ENCODE measurements at regions not wholly inside any gene's neighbourhood (a gene's known extent, or its start where the extent isn't known, plus 50 kb on each side); places are given as distances from the start of the nearest gene placed in this dataset.

- H3K36me3 ChIP-seq (ENCODE audit: low read depth, low read length): no peaks in the 10 kb centered on the region
- DNase-seq (peak; percentile 35), ATAC-seq (peak; percentile 45; the same call in 1 of the 2 replicates)
- H3K4me2 ChIP-seq (ENCODE audit: low read length): no peak overlapping the region
- POLR2A ChIA-PET (ENCODE audit: unreplicated experiment): no interaction called here
- TF ChIP-seq EZH2phosphoT487 (IDR thresholded peaks at IDR 0.05; ENCODE audit: borderline replicate concordance, low read length): no peak
- TF ChIP-seq, protein P1, sequence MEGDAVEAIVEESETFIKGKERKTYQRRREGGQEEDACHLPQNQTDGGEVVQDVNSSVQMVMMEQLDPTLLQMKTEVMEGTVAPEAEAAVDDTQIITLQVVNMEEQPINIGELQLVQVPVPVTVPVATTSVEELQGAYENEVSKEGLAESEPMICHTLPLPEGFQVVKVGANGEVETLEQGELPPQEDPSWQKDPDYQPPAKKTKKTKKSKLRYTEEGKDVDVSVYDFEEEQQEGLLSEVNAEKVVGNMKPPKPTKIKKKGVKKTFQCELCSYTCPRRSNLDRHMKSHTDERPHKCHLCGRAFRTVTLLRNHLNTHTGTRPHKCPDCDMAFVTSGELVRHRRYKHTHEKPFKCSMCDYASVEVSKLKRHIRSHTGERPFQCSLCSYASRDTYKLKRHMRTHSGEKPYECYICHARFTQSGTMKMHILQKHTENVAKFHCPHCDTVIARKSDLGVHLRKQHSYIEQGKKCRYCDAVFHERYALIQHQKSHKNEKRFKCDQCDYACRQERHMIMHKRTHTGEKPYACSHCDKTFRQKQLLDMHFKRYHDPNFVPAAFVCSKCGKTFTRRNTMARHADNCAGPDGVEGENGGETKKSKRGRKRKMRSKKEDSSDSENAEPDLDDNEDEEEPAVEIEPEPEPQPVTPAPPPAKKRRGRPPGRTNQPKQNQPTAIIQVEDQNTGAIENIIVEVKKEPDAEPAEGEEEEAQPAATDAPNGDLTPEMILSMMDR (conservative IDR thresholded peaks at IDR 0.05; ENCODE audit: low read depth, low read length): peak; percentile 40
- TF ChIP-seq EZH2 (IDR thresholded peaks at IDR 0.05; ENCODE audit: low read length, unreplicated experiment): no peak
- no peaks in the 10 kb centered on the region for H3K4me1 ChIP-seq (ENCODE audit: insufficient read depth, low read length)
- no peaks in the 10 kb centered on the region for H4K20me1 ChIP-seq (ENCODE audit: low read length)
- no TSS peak for BruUV-seq (replicated peaks)
- CTCF ChIA-PET: no interaction called here
- intact Hi-C loops (cut with micrococcal nuclease): no loop called here
- no peak overlapping the region for H2AFZ ChIP-seq (ENCODE audit: low read length)
- H3F3A ChIP-seq (ENCODE audit: low read length, unreplicated experiment): no peaks in the 10 kb centered on the region
- no peak overlapping the region for H3K27ac ChIP-seq (ENCODE audit: low read length)
- no peaks in the 10 kb centered on the region for H3K9me3 ChIP-seq (ENCODE audit: low read length)
- 0 out of 2 replicates have a peak, but pooled peaks cover 6% of the 10 kb centered on the region for H3K27me3 ChIP-seq (ENCODE audit: low read length)
- no peaks in the 10 kb centered on the region for H3K79me2 ChIP-seq (ENCODE audit: low read length)
- no peak overlapping the region for H3K9ac ChIP-seq (ENCODE audit: low read length)
- no peaks in the 10 kb centered on the region for H3K9me2 ChIP-seq (replicated peaks; ENCODE audit: low read length)
- H3K4me3 ChIP-seq (ENCODE audit: low read length): no peak overlapping the region
Observed at GRCh38 chr4:79241846-79242245, 84.0 kb downstream of the NAA11 start.

DNA sequence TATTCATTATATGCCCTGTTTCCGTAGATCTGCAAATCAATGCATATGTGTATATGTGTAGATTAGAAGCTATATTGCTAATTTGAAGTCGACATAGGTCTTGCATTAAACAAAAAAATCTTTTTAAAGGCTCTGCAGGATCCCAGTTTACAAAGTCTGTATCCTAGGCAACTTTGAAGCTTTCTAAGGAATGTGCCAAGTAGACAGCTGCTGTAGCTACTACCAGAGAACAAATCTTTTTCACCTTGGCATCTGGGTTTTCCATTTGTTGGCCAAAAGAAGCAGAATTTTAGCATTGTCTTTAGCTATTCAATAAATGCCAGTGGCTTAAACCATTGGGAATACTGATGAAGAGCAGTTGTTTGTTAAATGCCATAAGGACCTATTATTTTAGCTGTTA lies 88.0 kb downstream of the NAA11 start:
- no peak overlapping the region for H3K9ac ChIP-seq (ENCODE audit: low read length)
- no peak overlapping the region for H3K4me2 ChIP-seq (ENCODE audit: low read length)
- H3K4me3 ChIP-seq (ENCODE audit: low read length): no peak overlapping the region
- no peaks in the 10 kb centered on the region for H3K4me1 ChIP-seq (ENCODE audit: insufficient read depth, low read length)
- no peaks in the 10 kb centered on the region for H3F3A ChIP-seq (ENCODE audit: low read length, unreplicated experiment)
- no peak for DNase-seq
- H3K79me2 ChIP-seq (ENCODE audit: low read length): no peaks in the 10 kb centered on the region
- H3K27me3 ChIP-seq (ENCODE audit: low read length): 0 out of 2 replicates have a peak, but pooled peaks cover 6% of the 10 kb centered on the region
- no peaks in the 10 kb centered on the region for H3K9me3 ChIP-seq (ENCODE audit: low read length)
- CTCF ChIA-PET: no interaction called here
- POLR2A ChIA-PET (ENCODE audit: unreplicated experiment): no interaction called here
- no peak overlapping the region for H3K27ac ChIP-seq (ENCODE audit: low read length)
- H2AFZ ChIP-seq (ENCODE audit: low read length): no peak overlapping the region
- H4K20me1 ChIP-seq (ENCODE audit: low read length): no peaks in the 10 kb centered on the region
- intact Hi-C loops (cut with micrococcal nuclease): no loop called here
- no peak for TF ChIP-seq EZH2phosphoT487 (IDR thresholded peaks at IDR 0.05; ENCODE audit: borderline replicate concordance, low read length)
- H3K9me2 ChIP-seq (replicated peaks; ENCODE audit: low read length): no peaks in the 10 kb centered on the region
- BruUV-seq (replicated peaks): no TSS peak
- H3K36me3 ChIP-seq (ENCODE audit: low read depth, low read length): no peaks in the 10 kb centered on the region
- no peak for ATAC-seq

DNA sequence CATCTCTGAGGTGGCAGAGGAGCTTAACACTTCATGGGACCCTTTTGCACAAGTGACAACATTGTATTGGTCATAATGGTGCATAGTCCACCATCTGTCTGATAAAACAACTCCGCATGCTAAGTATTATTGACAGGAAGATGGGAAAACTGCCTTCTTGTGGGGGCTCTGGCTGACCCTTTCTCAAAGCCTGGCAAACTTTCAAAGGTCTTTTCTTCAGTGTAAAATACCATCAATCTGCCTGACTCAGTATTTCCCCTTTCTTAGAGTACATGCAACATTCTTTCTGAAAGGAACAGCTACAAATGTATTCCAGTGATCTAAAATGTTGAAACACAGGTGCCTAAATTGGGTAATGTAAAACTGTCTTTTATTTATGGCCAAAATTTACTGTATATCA lies 89.1 kb downstream of the NAA11 start:
- no peak overlapping the region for H3K4me2 ChIP-seq (ENCODE audit: low read length)
- H3K4me3 ChIP-seq (ENCODE audit: low read length): no peak overlapping the region
- H3K9me2 ChIP-seq (replicated peaks; ENCODE audit: low read length): no peaks in the 10 kb centered on the region
- no peaks in the 10 kb centered on the region for H3K9me3 ChIP-seq (ENCODE audit: low read length)
- intact Hi-C loops (cut with micrococcal nuclease): no loop called here
- H3K4me1 ChIP-seq (ENCODE audit: insufficient read depth, low read length): no peaks in the 10 kb centered on the region
- H3K27ac ChIP-seq (ENCODE audit: low read length): no peak overlapping the region
- DNase-seq (no peak), ATAC-seq (no peak)
- ChIA-PET CTCF (no interaction called here), POLR2A (ENCODE audit: unreplicated experiment) (no interaction called here)
- H3K79me2 ChIP-seq (ENCODE audit: low read length): no peaks in the 10 kb centered on the region
- TF ChIP-seq, protein P1 (conservative IDR thresholded peaks at IDR 0.05; ENCODE audit: low read depth, low read length): no peak
- TF ChIP-seq EZH2 (IDR thresholded peaks at IDR 0.05; ENCODE audit: low read length, unreplicated experiment) (no peak), EZH2phosphoT487 (IDR thresholded peaks at IDR 0.05; ENCODE audit: borderline replicate concordance, low read length) (no peak)
- no TSS peak for BruUV-seq (replicated peaks)
- no peaks in the 10 kb centered on the region for H4K20me1 ChIP-seq (ENCODE audit: low read length)
- no peaks in the 10 kb centered on the region for H3F3A ChIP-seq (ENCODE audit: low read length, unreplicated experiment)
- no peaks in the 10 kb centered on the region for H3K36me3 ChIP-seq (ENCODE audit: low read depth, low read length)
- H3K27me3 ChIP-seq (ENCODE audit: low read length): 0 out of 2 replicates have a peak, but pooled peaks cover 6% of the 10 kb centered on the region
- no peak overlapping the region for H2AFZ ChIP-seq (ENCODE audit: low read length)
- no peak overlapping the region for H3K9ac ChIP-seq (ENCODE audit: low read length)

Measured in PC-3 (cell line).